ENCODE measurements at regions not wholly inside any gene's neighbourhood (a gene's known extent, or its start where the extent isn't known, plus 50 kb on each side); places are given as distances from the start of the nearest gene placed in this dataset.

DNA sequence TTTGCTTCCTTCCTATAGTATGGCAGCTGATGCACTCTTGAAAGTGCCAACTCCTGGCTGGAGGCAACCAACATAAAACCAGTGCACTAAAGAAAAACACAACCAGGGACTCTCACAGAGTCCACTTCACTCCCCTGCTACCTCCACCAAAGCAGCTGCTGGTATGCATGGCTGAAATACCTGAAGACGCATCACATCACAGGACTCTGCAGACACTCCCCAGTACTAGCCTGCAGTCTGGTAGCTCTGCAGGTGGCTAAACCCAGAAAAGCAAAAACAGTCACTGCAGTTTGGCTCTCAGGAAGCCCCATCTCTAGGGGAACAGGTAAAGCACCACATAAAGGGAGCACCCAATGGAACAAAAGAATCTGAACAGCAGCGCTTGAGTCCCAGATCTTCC lies 473.0 kb upstream of the SPTLC3 start:
- TF ChIP-seq, protein P1, sequence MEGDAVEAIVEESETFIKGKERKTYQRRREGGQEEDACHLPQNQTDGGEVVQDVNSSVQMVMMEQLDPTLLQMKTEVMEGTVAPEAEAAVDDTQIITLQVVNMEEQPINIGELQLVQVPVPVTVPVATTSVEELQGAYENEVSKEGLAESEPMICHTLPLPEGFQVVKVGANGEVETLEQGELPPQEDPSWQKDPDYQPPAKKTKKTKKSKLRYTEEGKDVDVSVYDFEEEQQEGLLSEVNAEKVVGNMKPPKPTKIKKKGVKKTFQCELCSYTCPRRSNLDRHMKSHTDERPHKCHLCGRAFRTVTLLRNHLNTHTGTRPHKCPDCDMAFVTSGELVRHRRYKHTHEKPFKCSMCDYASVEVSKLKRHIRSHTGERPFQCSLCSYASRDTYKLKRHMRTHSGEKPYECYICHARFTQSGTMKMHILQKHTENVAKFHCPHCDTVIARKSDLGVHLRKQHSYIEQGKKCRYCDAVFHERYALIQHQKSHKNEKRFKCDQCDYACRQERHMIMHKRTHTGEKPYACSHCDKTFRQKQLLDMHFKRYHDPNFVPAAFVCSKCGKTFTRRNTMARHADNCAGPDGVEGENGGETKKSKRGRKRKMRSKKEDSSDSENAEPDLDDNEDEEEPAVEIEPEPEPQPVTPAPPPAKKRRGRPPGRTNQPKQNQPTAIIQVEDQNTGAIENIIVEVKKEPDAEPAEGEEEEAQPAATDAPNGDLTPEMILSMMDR (IDR thresholded peaks at IDR 0.05; ENCODE audit: low read length) = no peak
- no peak for TF ChIP-seq EZH2 (IDR thresholded peaks at IDR 0.05; ENCODE audit: borderline replicate concordance, low read length)
